ENCODE measurements at regions not wholly inside any gene's neighbourhood (a gene's known extent, or its start where the extent isn't known, plus 50 kb on each side); places are given as distances from the start of the nearest gene placed in this dataset.
A peak's percentile ranks its signal among the peaks of the same experiment; 100 is the strongest.

- no peak overlapping the region for H3K27ac ChIP-seq (ENCODE audit: low read depth in 1 of 2, low read length in 2 of 2)
- no peaks in the 10 kb centered on the region for H3K9me3 ChIP-seq (ENCODE audit: control insufficient read depth in 1 of 2, insufficient read depth in 1 of 2, low read length in 2 of 2)
- Mint-ChIP-seq H3K4me1 (ENCODE audit: low read depth) (no peaks in the 10 kb centered on the region), H3K4me3 (no peak overlapping the region), H3K9me3 (peaks cover 3% of the 10 kb centered on the region), H3K27me3 (no peaks in the 10 kb centered on the region), H3K27ac (no peak overlapping the region), H3K36me3 (ENCODE audit: low read depth) (no peaks in the 10 kb centered on the region)
- CTCF ChIA-PET: no interaction called here
- ATAC-seq (ENCODE audit: poor library complexity) (no peak), DNase-seq (no peak)
- POLR2A ChIA-PET: no interaction called here
- H3K36me3 ChIP-seq (ENCODE audit: insufficient read depth, low read length): no peaks in the 10 kb centered on the region
- intact Hi-C loops (cut with DNase I, micrococcal nuclease): no loop called here
- TF ChIP-seq CTCF (IDR thresholded peaks at IDR 0.05): no peak
- H3K27me3 ChIP-seq (ENCODE audit: control insufficient read depth in 1 of 2, insufficient read depth in 2 of 2, low read length in 2 of 2): no peaks in the 10 kb centered on the region
- no peak overlapping the region for H3K4me3 ChIP-seq (ENCODE audit: low read length)
- no peaks in the 10 kb centered on the region for H3K4me1 ChIP-seq (ENCODE audit: insufficient read depth, low read length)
Measured at GRCh38 chr3:86438544-86438943, 552.4 kb downstream of the VGLL3 start.

GRCh38 chr3:86427343-86427742, 563.6 kb downstream of the VGLL3 start:
- Histone ChIP-seq H3K4me1 (ENCODE audit: insufficient read depth, low read length) (no peaks in the 10 kb centered on the region), H3K4me3 (ENCODE audit: low read length) (no peak overlapping the region), H3K27ac (ENCODE audit: low read depth in 1 of 2, low read length in 2 of 2) (no peak overlapping the region), H3K27me3 (ENCODE audit: control insufficient read depth in 1 of 2, insufficient read depth in 2 of 2, low read length in 2 of 2) (no peaks in the 10 kb centered on the region), H3K9me3 (ENCODE audit: control insufficient read depth in 1 of 2, insufficient read depth in 1 of 2, low read length in 2 of 2) (peaks cover 0 to 4% of the 10 kb centered on the region in 2 experiments), H3K36me3 (ENCODE audit: insufficient read depth, low read length) (no peaks in the 10 kb centered on the region)
- no peaks in the 10 kb centered on the region for H3K27me3 Mint-ChIP-seq
- POLR2A ChIA-PET: no interaction called here
- DNase-seq: no peak
- peaks cover 10% of the 10 kb centered on the region for H3K9me3 Mint-ChIP-seq
- CTCF ChIA-PET: no interaction called here
- no peak for ATAC-seq (ENCODE audit: poor library complexity)
- no peak for TF ChIP-seq CTCF (IDR thresholded peaks at IDR 0.05)
- intact Hi-C loops (cut with DNase I, micrococcal nuclease): no loop called here
- no peaks in the 10 kb centered on the region for H3K4me1 Mint-ChIP-seq (ENCODE audit: low read depth)
- H3K36me3 Mint-ChIP-seq (ENCODE audit: low read depth): no peaks in the 10 kb centered on the region
- no peak overlapping the region for H3K4me3 Mint-ChIP-seq
- no peak overlapping the region for H3K27ac Mint-ChIP-seq

- Histone ChIP-seq H3K27ac (ENCODE audit: low read depth in 1 of 2, low read length in 2 of 2) (no peak overlapping the region), H3K9me3 (ENCODE audit: control insufficient read depth in 1 of 2, insufficient read depth in 1 of 2, low read length in 2 of 2) (peaks cover 4 to 17% of the 10 kb centered on the region in 2 experiments), H3K27me3 (ENCODE audit: control insufficient read depth in 1 of 2, insufficient read depth in 2 of 2, low read length in 2 of 2) (no peaks in the 10 kb centered on the region), H3K36me3 (ENCODE audit: insufficient read depth, low read length) (no peaks in the 10 kb centered on the region), H3K4me1 (ENCODE audit: insufficient read depth, low read length) (no peaks in the 10 kb centered on the region), H3K4me3 (ENCODE audit: low read length) (no peak overlapping the region)
- no peaks in the 10 kb centered on the region for H3K4me1 Mint-ChIP-seq (ENCODE audit: low read depth)
- intact Hi-C loops (cut with DNase I, micrococcal nuclease): no loop called here
- H3K36me3 Mint-ChIP-seq (ENCODE audit: low read depth): no peaks in the 10 kb centered on the region
- H3K27me3 Mint-ChIP-seq: no peaks in the 10 kb centered on the region
- no peak overlapping the region for H3K4me3 Mint-ChIP-seq
- CTCF ChIA-PET: no interaction called here
- POLR2A ChIA-PET: no interaction called here
- TF ChIP-seq CTCF (IDR thresholded peaks at IDR 0.05): no peak
- ATAC-seq (ENCODE audit: poor library complexity) (no peak), DNase-seq (peak in 1 of 14 experiments; percentile 4)
- H3K9me3 Mint-ChIP-seq: peaks cover 9% of the 10 kb centered on the region
- H3K27ac Mint-ChIP-seq: no peak overlapping the region
Measured at GRCh38 chr3:86420990-86421739, 569.8 kb downstream of the VGLL3 start.

All from CD4-positive, alpha-beta T cell (primary cell).